ENCODE measurements at regions not wholly inside any gene's neighbourhood (a gene's known extent, or its start where the extent isn't known, plus 50 kb on each side); places are given as distances from the start of the nearest gene placed in this dataset.

DNA sequence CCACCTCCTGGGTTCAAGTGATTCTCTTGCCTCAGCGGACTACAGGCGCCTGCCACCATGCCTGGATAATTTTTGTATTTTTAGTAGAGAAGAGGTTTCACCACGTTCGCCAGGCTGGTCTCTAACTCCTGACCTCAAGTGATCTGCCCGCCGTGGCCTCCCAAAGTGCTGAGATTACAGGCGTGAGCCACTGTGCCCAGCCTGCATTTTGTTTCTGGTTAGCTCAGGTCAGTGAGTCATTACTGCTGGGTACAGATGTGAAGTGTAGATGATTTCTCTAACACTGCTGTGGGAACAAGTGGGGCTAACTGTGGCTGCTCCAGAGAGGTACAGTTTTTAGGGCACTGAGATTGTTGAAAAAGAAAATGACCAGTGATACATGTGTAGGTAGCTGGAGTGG is 188.6 kb downstream of the PRL start:
- Histone ChIP-seq H3K4me1 (no peaks in the 10 kb centered on the region), H3K27ac (no peak overlapping the region), H3K27me3 (no peaks in the 10 kb centered on the region), H3K4me3 (no peak overlapping the region), H3K36me3 (no peaks in the 10 kb centered on the region), H3K9me3 (no peaks in the 10 kb centered on the region)
- 95% methylated on average over 7 of the region's 7 CpGs for WGBS
- TF ChIP-seq POLR2A (IDR thresholded peaks at IDR 0.05) (no peak), EP300 (IDR thresholded peaks at IDR 0.05) (no peak), POLR2AphosphoS5 (IDR thresholded peaks at IDR 0.05) (no peak)
- TF ChIP-seq, protein P1, sequence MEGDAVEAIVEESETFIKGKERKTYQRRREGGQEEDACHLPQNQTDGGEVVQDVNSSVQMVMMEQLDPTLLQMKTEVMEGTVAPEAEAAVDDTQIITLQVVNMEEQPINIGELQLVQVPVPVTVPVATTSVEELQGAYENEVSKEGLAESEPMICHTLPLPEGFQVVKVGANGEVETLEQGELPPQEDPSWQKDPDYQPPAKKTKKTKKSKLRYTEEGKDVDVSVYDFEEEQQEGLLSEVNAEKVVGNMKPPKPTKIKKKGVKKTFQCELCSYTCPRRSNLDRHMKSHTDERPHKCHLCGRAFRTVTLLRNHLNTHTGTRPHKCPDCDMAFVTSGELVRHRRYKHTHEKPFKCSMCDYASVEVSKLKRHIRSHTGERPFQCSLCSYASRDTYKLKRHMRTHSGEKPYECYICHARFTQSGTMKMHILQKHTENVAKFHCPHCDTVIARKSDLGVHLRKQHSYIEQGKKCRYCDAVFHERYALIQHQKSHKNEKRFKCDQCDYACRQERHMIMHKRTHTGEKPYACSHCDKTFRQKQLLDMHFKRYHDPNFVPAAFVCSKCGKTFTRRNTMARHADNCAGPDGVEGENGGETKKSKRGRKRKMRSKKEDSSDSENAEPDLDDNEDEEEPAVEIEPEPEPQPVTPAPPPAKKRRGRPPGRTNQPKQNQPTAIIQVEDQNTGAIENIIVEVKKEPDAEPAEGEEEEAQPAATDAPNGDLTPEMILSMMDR (IDR thresholded peaks at IDR 0.05): no peak
- DNase-seq (ENCODE audit: low spot score in 2 of 2): no peak

- H3K4me3 ChIP-seq: no peak overlapping the region
- H3K9me3 ChIP-seq: no peaks in the 10 kb centered on the region
- DNase-seq (ENCODE audit: low spot score in 2 of 2): no peak
- H3K4me1 ChIP-seq: no peaks in the 10 kb centered on the region
- TF ChIP-seq, protein P1 (IDR thresholded peaks at IDR 0.05): no peak
- TF ChIP-seq EP300 (IDR thresholded peaks at IDR 0.05) (no peak), POLR2AphosphoS5 (IDR thresholded peaks at IDR 0.05) (no peak), POLR2A (IDR thresholded peaks at IDR 0.05) (no peak)
- H3K36me3 ChIP-seq: no peaks in the 10 kb centered on the region
- WGBS: 60% methylated on average over 6 of the region's 6 CpGs
- H3K27ac ChIP-seq: no peak overlapping the region
- no peaks in the 10 kb centered on the region for H3K27me3 ChIP-seq
Measured at GRCh38 chr6:22110061-22110460, 186.8 kb downstream of the PRL start.

GRCh38 chr6:22112461-22112860 is 184.4 kb downstream of the PRL start:
- Histone ChIP-seq H3K9me3 (no peaks in the 10 kb centered on the region), H3K36me3 (no peaks in the 10 kb centered on the region), H3K27me3 (no peaks in the 10 kb centered on the region), H3K27ac (no peak overlapping the region), H3K4me3 (no peak overlapping the region), H3K4me1 (no peaks in the 10 kb centered on the region)
- WGBS: 77% methylated on average over 2 of the region's 2 CpGs
- DNase-seq (ENCODE audit: low spot score in 2 of 2): no peak
- TF ChIP-seq POLR2A (IDR thresholded peaks at IDR 0.05): no peak
- TF ChIP-seq, protein P1 (IDR thresholded peaks at IDR 0.05): no peak

GRCh38 chr6:22113026-22113766 is 183.6 kb downstream of the PRL start:
- H3K9me3 ChIP-seq: no peaks in the 10 kb centered on the region
- H3K36me3 ChIP-seq: no peaks in the 10 kb centered on the region
- no peak overlapping the region for H3K27ac ChIP-seq
- no peaks in the 10 kb centered on the region for H3K27me3 ChIP-seq
- peak in 1 of 2 donors; percentile 64 for DNase-seq (ENCODE audit: low spot score in 2 of 2)
- 80% methylated on average over 4 of the region's 4 CpGs for WGBS
- no peaks in the 10 kb centered on the region for H3K4me1 ChIP-seq
- TF ChIP-seq EP300 (IDR thresholded peaks at IDR 0.05): no peak
- TF ChIP-seq, protein P1 (IDR thresholded peaks at IDR 0.05): no peak
- TF ChIP-seq POLR2A (IDR thresholded peaks at IDR 0.05): no peak
- no peak for TF ChIP-seq POLR2AphosphoS5 (IDR thresholded peaks at IDR 0.05)
- H3K4me3 ChIP-seq: no peak overlapping the region

GRCh38 chr6:22115559-22115958 is 181.3 kb downstream of the PRL start:
- no peaks in the 10 kb centered on the region for H3K9me3 ChIP-seq
- H3K4me3 ChIP-seq: no peak overlapping the region
- 87% methylated on average over 5 of the region's 5 CpGs for WGBS
- TF ChIP-seq, protein P1 (IDR thresholded peaks at IDR 0.05): no peak
- TF ChIP-seq POLR2AphosphoS5 (IDR thresholded peaks at IDR 0.05) (no peak), EP300 (IDR thresholded peaks at IDR 0.05) (no peak), POLR2A (IDR thresholded peaks at IDR 0.05) (no peak)
- H3K27me3 ChIP-seq: no peaks in the 10 kb centered on the region
- DNase-seq (ENCODE audit: low spot score in 2 of 2): no peak
- H3K4me1 ChIP-seq: no peaks in the 10 kb centered on the region
- H3K27ac ChIP-seq: no peak overlapping the region
- H3K36me3 ChIP-seq: no peaks in the 10 kb centered on the region

All from suprapubic skin (tissue), 4 donors.